HCT116 (cell line): ENCODE measurements at regions not wholly inside any gene's neighbourhood (a gene's known extent, or its start where the extent isn't known, plus 50 kb on each side); places are given as distances from the start of the nearest gene placed in this dataset.

Experiments used
- ATAC-seq: fragments of 200-7000 bp; cut with Tn5 transposase; 2 replicates; pipeline ENCODE4 v1.9.1; 2020; ENCODE audit warnings: mild to moderate bottlenecking, moderate library complexity
- BruUV-seq: library from RNA; stranded (reverse); fragments of 400-500 nt; replicated peaks from 2 replicates; lab custom pipeline; 2021; lab: Mats Ljungman, UMichigan
- CTCF ChIA-PET: fragments of 300-600 bp; sonication (Branson Sonifier 250); formaldehyde crosslinking; loops from one replicate; lab custom pipeline; 2021; ENCODE audit warnings: antibody characterized with exemption; lab: Charles Lee
- POLR2A ChIA-PET: fragments of 300-600, 350-600 bp; sonication (Branson Sonifier 250); formaldehyde crosslinking; loops from one replicate; lab custom pipeline; 2021; ENCODE audit warnings: antibody characterized with exemption; lab: Charles Lee
- RAD21 ChIA-PET, 2 experiments: fragments of 300-600 bp; sonication (Branson Sonifier 250); formaldehyde crosslinking; loops; one replicate each; lab custom pipeline; 2023; ENCODE audit warnings: low total read pairs in 2 of 2; ENCODE audit not compliant: uncharacterized antibody in 2 of 2, unreplicated experiment in 2 of 2, low non-redundant PET in 1 of 2; lab: Charles Lee
- DNase-seq: peaks from one replicate; pipeline ENCODE4 v3.0.0-alpha.2; 2010; ENCODE audit warnings: low read depth, low spot score
- H2AFZ ChIP-seq: fragments of 200-600 bp; shearing (Covaris generic), sonication (generic); 2 replicates; pipeline ENCODE4 v1.6.1; 2017; ENCODE audit warnings: low read depth, mixed run types, mixed read lengths, antibody characterized with exemption, low read length; ENCODE audit not compliant: poor library complexity, severe bottlenecking
- H3K27ac ChIP-seq: 2 replicates; pipeline ENCODE4 v1.5.1; 2012; ENCODE audit warnings: low read depth, low read length
- H3K27me3 ChIP-seq: fragments of 200-600 bp; sonication (generic); 2 replicates; pipeline ENCODE4 v1.6.1; 2016; ENCODE audit warnings: mixed run types, low read length, mixed read lengths; ENCODE audit not compliant: insufficient read depth
- H3K36me3 ChIP-seq, 2 experiments: fragments of 200-500 bp in 1 of 2; fragments of 200-600 bp in 1 of 2; sonication (Bioruptor generic) in 1 of 2; sonication (generic) in 1 of 2; 2 replicates each; pipeline versions ENCODE4 v1.5.1 to v1.6.1; 2014 to 2016; ENCODE audit warnings: low read length in 2 of 2, inconsistent platforms in 1 of 2, mixed read lengths in 1 of 2, mixed run types in 1 of 2; ENCODE audit not compliant: insufficient read depth in 2 of 2, control insufficient read depth in 1 of 2
- H3K4me1 ChIP-seq, 2 experiments: fragments of 200-600 bp in 1 of 2; sonication (generic) in 1 of 2; 2 replicates each; pipeline versions ENCODE4 v1.5.1 to v1.6.1; 2012 to 2017; ENCODE audit warnings: low read length in 2 of 2, inconsistent platforms in 1 of 2, mild to moderate bottlenecking in 1 of 2, mixed read lengths in 1 of 2, mixed run types in 1 of 2, moderate library complexity in 1 of 2; ENCODE audit not compliant: insufficient read depth in 2 of 2, control insufficient read depth in 1 of 2
- H3K4me2 ChIP-seq: fragments of 200-600 bp; sonication (generic); 2 replicates; pipeline ENCODE4 v1.6.1; 2017; ENCODE audit warnings: mixed run types, low read length, mixed read lengths
- H3K4me3 ChIP-seq, 2 experiments: fragments of 200-600 bp in 1 of 2; sonication (generic) in 1 of 2; replicated peaks in 1 of 2; 2 replicates each; pipeline ENCODE4 v1.5.1; 2011 to 2016; ENCODE audit warnings: low read length in 2 of 2, control low read depth in 1 of 2, low read depth in 1 of 2, mild to moderate bottlenecking in 1 of 2, mixed read lengths in 1 of 2, mixed run types in 1 of 2
- H3K79me2 ChIP-seq: fragments of 200-600 bp; sonication (generic); 2 replicates; pipeline ENCODE4 v1.6.1; 2017; ENCODE audit warnings: mild to moderate bottlenecking, mixed run types, low read length, moderate library complexity, mixed read lengths; ENCODE audit not compliant: insufficient read depth
- H3K9ac ChIP-seq: fragments of 200-600 bp; sonication (generic); 2 replicates; pipeline ENCODE4 v1.6.1; 2016; ENCODE audit warnings: low read length, mixed read lengths
- H3K9me2 ChIP-seq: fragments of 200-600 bp; sonication (generic), shearing (Covaris generic); 2 replicates; pipeline ENCODE4 v1.6.1; 2017; ENCODE audit warnings: mixed run types, mild to moderate bottlenecking, moderate library complexity; ENCODE audit not compliant: insufficient read depth
- H3K9me3 ChIP-seq, 2 experiments: fragments of 200-500 bp in 1 of 2; fragments of 200-600 bp in 1 of 2; sonication (Bioruptor generic) in 1 of 2; sonication (generic) in 1 of 2; 2 replicates each; pipeline ENCODE4 v1.6.1; 2014 to 2017; ENCODE audit warnings: low read length in 2 of 2, mixed read lengths in 2 of 2, inconsistent platforms in 1 of 2, low read depth in 1 of 2, mild to moderate bottlenecking in 1 of 2, mixed run types in 1 of 2, moderate library complexity in 1 of 2; ENCODE audit not compliant: control insufficient read depth in 1 of 2, insufficient read depth in 1 of 2
- H4K20me1 ChIP-seq: fragments of 200-600 bp; sonication (generic), shearing (Covaris generic); 2 replicates; pipeline ENCODE4 v1.6.1; 2017; ENCODE audit warnings: mixed run types, mild to moderate bottlenecking, moderate library complexity; ENCODE audit not compliant: insufficient read depth
- CBX3 ChIP-seq: IDR thresholded peaks from 2 replicates; pipeline ENCODE4 v1.6.1; 2012; ENCODE audit warnings: low read depth
- CEBPB ChIP-seq: IDR thresholded peaks from 2 replicates; pipeline ENCODE4 v1.6.1; 2012; ENCODE audit warnings: low read depth
- CTCF ChIP-seq, 3 experiments: fragments of 200-600 bp in 1 of 3; sonication (generic) in 1 of 3; IDR thresholded peaks in 2 of 3; conservative IDR thresholded peaks in 1 of 3; 2 replicates each; pipeline ENCODE4 v1.5.1; 2012 to 2017; ENCODE audit warnings: low read depth in 2 of 3, low read length in 2 of 3, antibody characterized with exemption in 1 of 3, borderline replicate concordance in 1 of 3, control low read depth in 1 of 3, mild to moderate bottlenecking in 1 of 3, mixed read lengths in 1 of 3, mixed run types in 1 of 3, moderate library complexity in 1 of 3; ENCODE audit not compliant: insufficient read depth in 1 of 3
- EGR1 ChIP-seq: IDR thresholded peaks from 2 replicates; pipeline ENCODE4 v1.6.1; 2012; ENCODE audit warnings: low read depth
- ELF1 ChIP-seq: IDR thresholded peaks from 2 replicates; pipeline ENCODE4 v1.6.1; 2012; ENCODE audit warnings: low read depth, borderline replicate concordance
- EZH2 ChIP-seq: fragments of 200-600 bp; sonication (generic); IDR thresholded peaks from 2 replicates; pipeline ENCODE4 v1.6.1; 2017; ENCODE audit warnings: antibody characterized with exemption, mixed run types
- EZH2phosphoT487 ChIP-seq: fragments of 200-600 bp; IDR thresholded peaks from 2 replicates; pipeline ENCODE4 v1.6.1; 2018; ENCODE audit warnings: antibody characterized with exemption, borderline replicate concordance
- FOSL1 ChIP-seq: IDR thresholded peaks from 2 replicates; pipeline ENCODE4 v1.6.1; 2012; ENCODE audit warnings: low read depth
- JUND ChIP-seq: IDR thresholded peaks from 2 replicates; pipeline ENCODE4 v1.6.1; 2012
- MAX ChIP-seq: IDR thresholded peaks from 2 replicates; pipeline ENCODE4 v1.6.1; 2012
- RAD21 ChIP-seq: IDR thresholded peaks from 2 replicates; pipeline ENCODE4 v1.6.1; 2012; ENCODE audit warnings: low read depth, mild to moderate bottlenecking
- SIN3A ChIP-seq: IDR thresholded peaks from 2 replicates; pipeline ENCODE4 v1.6.1; 2012; ENCODE audit warnings: low read depth
- SP1 ChIP-seq: IDR thresholded peaks from 2 replicates; pipeline ENCODE4 v1.6.1; 2012; ENCODE audit warnings: low read depth
- SRF ChIP-seq: IDR thresholded peaks from 2 replicates; pipeline ENCODE4 v1.6.1; 2012; ENCODE audit warnings: low read depth
- ZFX ChIP-seq: fragments of 450-650 bp; IDR thresholded peaks from 2 replicates; pipeline ENCODE4 v1.6.1; 2017
- ZNF274 ChIP-seq: fragments of 200-500 bp; sonication (Bioruptor generic); IDR thresholded peaks from 2 replicates; pipeline ENCODE4 v1.6.1; 2014; ENCODE audit warnings: mild to moderate bottlenecking, low read depth, low read length, inconsistent platforms
- intact Hi-C: fragments of 100-400 bp; cut with micrococcal nuclease; formaldehyde crosslinking; loops from 2 replicates; pipeline ENCODE4 v1.10.0; 2022
- TF ChIP-seq, protein P1 (sequence below): IDR thresholded peaks from 2 replicates; pipeline ENCODE4 v1.6.1; 2012

- H3K27me3 ChIP-seq, result no peaks in the 10 kb centered on the region
- intact Hi-C loops, result no loop called here
- CTCF ChIA-PET, result no interaction called here
- H2AFZ ChIP-seq, result no peak overlapping the region
- no peak overlapping the region for H3K27ac ChIP-seq
- H3K9me3 ChIP-seq, result no peaks in the 10 kb centered on the region
- ATAC-seq (no peak), DNase-seq (no peak)
- H3K4me3 ChIP-seq, result no peak overlapping the region
- no peak overlapping the region for H3K4me2 ChIP-seq
- TF ChIP-seq, protein P1, sequence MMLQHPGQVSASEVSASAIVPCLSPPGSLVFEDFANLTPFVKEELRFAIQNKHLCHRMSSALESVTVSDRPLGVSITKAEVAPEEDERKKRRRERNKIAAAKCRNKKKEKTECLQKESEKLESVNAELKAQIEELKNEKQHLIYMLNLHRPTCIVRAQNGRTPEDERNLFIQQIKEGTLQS, result no peak
- TF ChIP-seq CEBPB, result no peak
- TF ChIP-seq SIN3A, result no peak
- no peak for TF ChIP-seq ZFX
- TF ChIP-seq CBX3, result no peak
- no peak for TF ChIP-seq SRF
- TF ChIP-seq EGR1, result no peak
- TF ChIP-seq JUND, result no peak
- TF ChIP-seq SP1, result no peak
- TF ChIP-seq EZH2phosphoT487, result no peak
- no peak for TF ChIP-seq MAX
- no peak for TF ChIP-seq ELF1
- TF ChIP-seq RAD21, result no peak
- TF ChIP-seq FOSL1, result no peak
- no peak for TF ChIP-seq EZH2
- TF ChIP-seq CTCF (IDR thresholded peaks at IDR 0.05 in 2 of 3, conservative IDR thresholded peaks at IDR 0.05 in 1 of 3; ENCODE audit: borderline replicate concordance in 1 of 3, insufficient read depth in 1 of 3, low read depth in 2 of 3, low read length in 2 of 3), result no peak
- TF ChIP-seq ZNF274, result no peak
- RAD21 ChIA-PET, result no interaction called here
- H3K79me2 ChIP-seq, result no peaks in the 10 kb centered on the region
- H4K20me1 ChIP-seq, result no peaks in the 10 kb centered on the region
- no TSS peak for BruUV-seq
- peaks cover 0 to 4% of the 10 kb centered on the region in 2 experiments; a peak in 2 of 4 replicates for H3K4me1 ChIP-seq
- no peaks in the 10 kb centered on the region for H3K9me2 ChIP-seq
- H3K9ac ChIP-seq, result no peak overlapping the region
- POLR2A ChIA-PET, result no interaction called here
- H3K36me3 ChIP-seq, result no peaks in the 10 kb centered on the region
These were observed 60.3 kb upstream of the NEK6 start for GRCh38 chr9:124197177-124198095.
